ENCODE measurements at regions not wholly inside any gene's neighbourhood (a gene's known extent, or its start where the extent isn't known, plus 50 kb on each side); places are given as distances from the start of the nearest gene placed in this dataset.

DNA sequence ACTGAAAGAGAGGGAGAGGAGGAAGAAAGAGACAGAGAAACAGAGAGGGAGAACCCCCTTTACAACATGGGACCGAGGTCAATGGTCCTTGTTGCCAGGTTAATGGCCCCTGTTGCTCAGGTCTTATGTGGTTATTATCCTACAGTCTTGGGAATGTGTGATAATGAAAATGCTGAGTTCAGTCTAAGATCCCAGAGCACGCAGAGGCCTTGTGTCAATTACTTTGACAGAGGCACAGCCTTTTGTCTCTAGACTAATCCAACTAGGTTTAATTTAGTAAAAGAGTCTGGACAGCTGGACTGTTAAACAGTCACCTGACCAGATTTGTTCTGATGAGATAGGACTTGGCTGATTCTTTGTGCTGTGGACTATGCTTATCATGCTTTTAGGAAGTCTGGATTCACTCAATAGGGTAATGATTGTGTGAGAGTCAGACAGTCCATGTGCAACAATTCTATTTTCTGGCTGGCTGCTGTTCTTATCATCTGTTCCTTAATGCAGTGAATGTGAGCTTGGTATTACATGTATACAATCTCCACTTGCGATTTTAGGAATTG, 157.4 kb upstream of the MAGI2 start:
- TF ChIP-seq POLR2A (IDR thresholded peaks at IDR 0.05; ENCODE audit: low read length), result no peak
- no peak for TF ChIP-seq GATA1 (IDR thresholded peaks at IDR 0.05; ENCODE audit: low read depth, low read length)
